GM19397 (cell line): ENCODE measurements at regions not wholly inside any gene's neighbourhood (a gene's known extent, or its start where the extent isn't known, plus 50 kb on each side); places are given as distances from the start of the nearest gene placed in this dataset.
"Not testable (repeated sequence)": the region's sequence is repeated elsewhere in the genome, so short reads cannot be mapped to it uniquely, and the experiment has no call there.

ENCODE experiments used
- ATAC-seq: cut with Tn5 transposase; IDR thresholded peaks from one replicate; pipeline ENCODE4 v1.9.1; 2021; ENCODE audit warnings: mild to moderate bottlenecking, moderate library complexity; ENCODE audit not compliant: unreplicated experiment

- no peak for ATAC-seq
Observed at GRCh38 chr10:52598936-52599335, 173.6 kb downstream of the MBL2 start.

GRCh38 chr10:52599551-52600200, 172.9 kb downstream of the MBL2 start:
- no peak for ATAC-seq

DNA sequence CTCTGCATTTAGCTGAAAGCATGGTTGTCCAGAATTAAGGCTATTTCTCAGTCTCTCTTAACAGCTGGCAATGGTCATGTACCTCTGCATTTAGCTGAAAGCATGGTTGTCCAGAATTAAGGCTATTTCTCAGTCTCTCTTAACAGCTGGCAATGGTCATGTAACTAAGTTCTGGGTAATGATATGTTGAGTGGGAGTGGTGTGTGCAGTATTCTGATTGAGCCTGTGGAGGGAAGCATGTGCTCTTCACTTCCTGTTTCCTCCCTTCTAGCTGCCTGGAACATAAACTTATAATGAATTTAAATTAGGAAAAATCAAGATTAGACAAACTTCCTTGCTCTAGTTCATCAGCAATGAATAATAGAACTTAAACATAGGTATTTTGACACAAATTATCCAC, 168.5 kb downstream of the MBL2 start:
- ATAC-seq: not testable (repeated sequence)

DNA sequence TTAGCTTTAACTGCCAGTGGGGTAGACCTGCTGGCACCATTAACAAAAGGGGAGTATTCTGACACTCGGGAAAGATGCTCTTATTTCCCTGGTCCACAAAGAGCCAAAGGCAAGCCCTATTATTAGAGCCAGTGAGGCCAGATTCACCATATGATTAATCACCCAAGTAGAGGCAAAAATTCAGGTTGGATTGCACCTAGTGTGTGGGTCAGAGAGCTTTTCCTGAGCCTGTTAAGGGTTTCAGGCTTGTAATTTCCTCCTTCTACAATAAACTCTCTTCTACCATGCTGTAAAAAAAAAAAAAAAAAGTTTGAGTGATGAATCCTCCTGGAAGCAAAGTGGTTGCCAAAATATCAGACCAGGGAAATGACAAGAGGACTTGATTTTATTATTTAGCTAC, 163.5 kb downstream of the MBL2 start:
- ATAC-seq: no peak

- no peak for ATAC-seq
Observed at GRCh38 chr10:52609626-52610240, 162.9 kb downstream of the MBL2 start.

DNA sequence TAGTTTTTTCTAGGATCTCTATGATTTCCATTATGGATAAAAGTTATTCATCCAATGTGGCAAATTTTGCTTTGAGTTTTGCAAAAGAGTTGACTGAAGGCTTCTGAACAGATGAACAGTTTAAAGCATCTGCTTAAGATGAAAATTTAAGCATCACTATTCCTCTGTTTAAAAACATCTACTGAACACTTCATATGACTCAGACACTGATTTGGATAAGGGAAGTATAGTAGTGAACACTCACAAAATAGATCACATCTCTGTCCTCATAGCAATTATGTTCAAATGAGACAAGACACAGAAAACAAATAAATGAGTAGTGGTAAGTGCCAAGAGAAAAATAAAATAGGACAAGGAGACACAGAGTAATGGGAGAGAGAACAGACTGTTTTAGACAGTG, 157.3 kb downstream of the MBL2 start:
- no peak for ATAC-seq

GRCh38 chr10:52615756-52616394, 156.7 kb downstream of the MBL2 start:
- ATAC-seq: no peak

DNA sequence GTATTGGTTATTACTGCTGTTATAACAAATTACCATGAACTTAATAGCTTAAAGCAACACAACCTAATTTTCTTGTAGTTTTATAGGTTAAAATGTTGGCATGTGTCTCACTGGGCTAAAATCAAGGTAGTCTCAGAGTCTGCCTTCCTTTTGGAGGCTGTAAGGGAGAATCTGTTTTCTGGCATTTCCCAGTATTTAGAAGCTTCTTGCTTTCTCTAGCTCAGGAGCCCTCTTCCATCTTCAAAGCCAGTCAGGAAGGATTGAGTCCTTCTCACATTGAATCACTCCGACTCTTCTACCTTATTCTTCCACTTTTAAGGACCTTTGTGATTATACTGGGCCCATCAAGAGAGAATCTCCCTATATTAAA, 156.2 kb downstream of the MBL2 start:
- ATAC-seq: no peak

DNA sequence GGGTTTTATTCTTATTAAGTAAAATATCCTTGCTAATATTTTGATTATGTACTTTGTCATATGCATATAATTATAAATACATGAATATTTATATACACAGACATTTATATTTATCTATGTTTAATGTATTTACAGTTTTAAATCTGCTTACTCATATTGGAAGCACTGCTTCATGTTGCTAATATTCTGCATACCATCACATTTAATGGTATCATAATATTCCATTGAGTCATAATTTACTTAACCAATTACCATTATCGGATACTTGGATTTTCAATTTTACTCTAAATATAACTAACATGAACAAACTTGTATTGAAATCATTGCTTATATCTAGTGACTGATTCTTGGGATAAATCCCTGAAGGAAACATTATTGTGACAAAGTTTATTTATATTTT, 155.2 kb downstream of the MBL2 start:
- ATAC-seq: no peak

DNA sequence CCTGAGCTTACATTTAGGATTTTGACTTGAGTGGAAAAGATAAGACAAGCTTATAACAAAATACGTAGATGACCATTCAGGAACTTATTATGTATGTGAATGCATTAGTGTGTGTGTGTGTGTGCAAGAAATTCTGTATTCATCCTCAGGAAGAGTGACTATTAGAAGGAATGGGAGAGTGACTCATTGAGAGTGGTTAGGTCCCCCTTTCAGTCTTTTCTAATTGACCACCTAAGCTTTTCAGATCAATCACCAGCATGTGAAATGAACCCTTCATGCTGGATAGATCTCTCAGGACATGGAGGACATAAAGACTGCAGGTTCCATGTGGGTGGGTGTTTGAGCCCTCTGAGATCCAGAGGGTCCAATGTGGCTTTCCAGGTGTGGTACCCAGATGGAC, 153.5 kb downstream of the MBL2 start:
- ATAC-seq: no peak

DNA sequence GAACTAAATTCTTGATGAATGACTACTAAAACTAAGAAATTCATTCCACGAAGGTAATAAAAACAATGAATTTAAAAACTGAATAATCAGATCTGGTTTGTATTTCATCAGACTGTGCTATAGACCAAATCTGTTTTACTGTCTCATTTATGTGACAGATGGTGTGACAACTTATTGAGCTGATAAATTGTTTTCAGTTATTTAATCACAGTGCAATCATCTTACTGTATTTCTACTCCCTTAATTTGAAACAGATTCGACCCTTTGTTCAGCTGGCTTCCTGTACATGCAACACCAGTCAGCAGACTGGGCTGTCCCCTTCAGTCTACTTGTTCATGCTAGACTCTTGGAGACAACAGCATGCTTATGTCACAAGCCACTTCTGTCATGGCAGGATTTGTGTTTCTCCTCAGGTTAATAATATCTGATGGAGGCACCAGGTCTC, 150.9 kb downstream of the MBL2 start:
- ATAC-seq: no peak

DNA sequence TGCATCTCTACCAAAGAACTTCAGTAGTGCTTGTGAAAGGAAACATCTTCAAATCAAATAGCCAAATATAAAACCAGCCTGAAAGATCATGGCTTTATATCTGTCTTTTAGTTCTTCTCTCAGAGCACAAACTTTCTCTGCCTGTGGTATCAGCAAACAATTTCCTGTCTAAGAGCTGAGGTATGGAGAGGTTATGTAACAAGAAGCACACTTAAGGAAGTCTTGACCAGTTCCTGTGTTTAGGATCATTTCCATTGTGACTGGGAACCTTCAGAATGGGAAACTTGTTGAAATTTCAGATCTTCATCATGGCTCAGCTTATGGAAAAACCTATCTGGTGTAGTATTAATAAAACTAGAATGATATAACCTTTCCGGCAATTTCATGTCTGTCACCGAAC, 148.8 kb downstream of the MBL2 start:
- ATAC-seq: no peak

GRCh38 chr10:52627279-52627678, 145.3 kb downstream of the MBL2 start:
- no peak for ATAC-seq

GRCh38 chr10:52631146-52631545, 141.4 kb downstream of the MBL2 start:
- ATAC-seq: no peak

- ATAC-seq: no peak
Observed at GRCh38 chr10:52631648-52632047, 140.9 kb downstream of the MBL2 start.

GRCh38 chr10:52632591-52632990, 140.0 kb downstream of the MBL2 start:
- ATAC-seq: no peak

- no peak for ATAC-seq
Observed at GRCh38 chr10:52633266-52633665, 139.3 kb downstream of the MBL2 start.

GRCh38 chr10:52635651-52636050, 136.9 kb downstream of the MBL2 start:
- no peak for ATAC-seq

DNA sequence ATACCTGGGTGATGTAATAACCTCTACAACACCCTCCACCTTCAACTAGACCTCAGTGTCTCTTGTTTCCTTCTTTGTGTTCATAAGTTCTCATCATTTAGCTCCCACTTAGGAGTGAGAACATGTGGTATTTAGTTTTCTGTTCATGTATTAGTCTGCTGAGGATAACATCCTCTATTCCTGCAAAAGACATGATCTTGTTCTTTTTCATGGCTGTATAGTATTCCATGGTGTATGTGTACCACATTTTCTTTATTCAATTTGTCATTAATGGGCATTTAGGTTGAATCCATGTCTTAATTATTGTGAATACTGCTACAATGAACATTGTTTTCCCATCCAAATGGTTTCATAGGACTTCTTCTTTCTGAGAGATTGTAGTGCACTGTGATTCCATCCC, 135.7 kb downstream of the MBL2 start:
- no peak for ATAC-seq

GRCh38 chr10:52637592-52637991, 135.0 kb downstream of the MBL2 start:
- ATAC-seq: no peak

- ATAC-seq: no peak
Observed at GRCh38 chr10:52639652-52640051, 132.9 kb downstream of the MBL2 start.

DNA sequence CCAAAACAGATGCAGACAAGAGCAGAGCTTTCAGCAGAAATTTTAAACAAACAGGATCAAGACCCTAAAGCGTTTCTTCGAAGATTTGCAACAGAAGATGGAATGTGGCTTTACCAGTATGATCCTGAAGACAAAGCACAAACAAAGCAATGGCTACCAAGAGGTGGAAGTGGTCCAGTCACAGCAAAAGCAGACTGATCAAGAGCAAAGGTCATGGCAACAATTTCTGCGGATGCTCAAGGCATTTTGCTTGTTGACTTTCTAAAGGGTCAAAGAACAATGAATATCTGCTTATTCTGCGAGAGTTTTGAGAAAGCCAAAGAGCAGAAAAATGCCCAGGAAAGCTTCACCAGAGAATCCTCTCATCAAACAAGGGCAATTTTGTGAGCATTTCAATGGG, 130.4 kb downstream of the MBL2 start:
- no peak for ATAC-seq
